ENCODE measurements at regions not wholly inside any gene's neighbourhood (a gene's known extent, or its start where the extent isn't known, plus 50 kb on each side); places are given as distances from the start of the nearest gene placed in this dataset.

- CTCF ChIA-PET = no interaction called here
- no peaks in the 10 kb centered on the region for H3K4me1 ChIP-seq
- no peak overlapping the region for H3K4me3 ChIP-seq
- no peaks in the 10 kb centered on the region; the same call in 2 of the 3 replicates for H3K9me3 ChIP-seq
- ATAC-seq = no peak
- DNase-seq (ENCODE audit: low read depth in 1 of 2, low spot score in 1 of 2) = no peak
- H3K27ac ChIP-seq = no peak overlapping the region
- no peak for FAIRE-seq
- H3K4me2 ChIP-seq = no peak overlapping the region
- TF ChIP-seq FOSL2 (IDR thresholded peaks at IDR 0.05) = no peak
- peak; percentile 18 for TF ChIP-seq FOSL2 (CRISPR knock-in tag; IDR thresholded peaks at IDR 0.05)
- TF ChIP-seq ATOH8 (CRISPR knock-in tag; IDR thresholded peaks at IDR 0.05; ENCODE audit: low read depth) = no peak
- TF ChIP-seq MAZ (IDR thresholded peaks at IDR 0.05; ENCODE audit: borderline replicate concordance, low read depth, low read length) = no peak
- peak; percentile 25 for TF ChIP-seq MAFK (IDR thresholded peaks at IDR 0.05; ENCODE audit: partially characterized antibody)
- no peak for TF ChIP-seq MYC (IDR thresholded peaks at IDR 0.05; ENCODE audit: borderline replicate concordance, low read length)
- POLR2A ChIA-PET = no interaction called here
Observed at GRCh38 chr14:44112774-44113460, 394.2 kb downstream of the FSCB start.

GRCh38 chr14:44109036-44109435 lies 398.0 kb downstream of the FSCB start:
- Histone ChIP-seq H3K9me3 (no peaks in the 10 kb centered on the region; the same call in 2 of the 3 replicates), H3K4me1 (no peaks in the 10 kb centered on the region), H3K4me2 (no peak overlapping the region), H3K4me3 (no peak overlapping the region), H3K27ac (no peak overlapping the region)
- WGBS (ENCODE audit: missing lambda C conversion rate) = 57% methylated on average over 1 of the region's 1 CpG
- FAIRE-seq = no peak
- TF ChIP-seq SREBF2 (IDR thresholded peaks at IDR 0.05) (no peak), HOXB5 (CRISPR knock-in tag; IDR thresholded peaks at IDR 0.05) (no peak), RARB (CRISPR knock-in tag; IDR thresholded peaks at IDR 0.05) (no peak), EHMT2 (IDR thresholded peaks at IDR 0.05; ENCODE audit: low read depth) (no peak), MAFK (IDR thresholded peaks at IDR 0.05; ENCODE audit: partially characterized antibody) (no peak), HOXB13 (CRISPR knock-in tag; IDR thresholded peaks at IDR 0.05; ENCODE audit: low read depth) (no peak), TFCP2L1 (CRISPR knock-in tag; IDR thresholded peaks at IDR 0.05) (no peak), ZSCAN20 (CRISPR knock-in tag; IDR thresholded peaks at IDR 0.05) (no peak), REST (IDR thresholded peaks at IDR 0.05) (no peak), FOSB (CRISPR knock-in tag; IDR thresholded peaks at IDR 0.05) (no peak)
- ChIA-PET CTCF (interaction anchor here (1.0 kb wide), 1 partner anchor 41 kb away, joined by 3 read pairs; no protein-coding TSS in a partner anchor), POLR2A (no interaction called here)
- ATAC-seq = no peak
- no peak for DNase-seq (ENCODE audit: low read depth in 1 of 2, low spot score in 1 of 2)

GRCh38 chr14:44108601-44109000 lies 398.5 kb downstream of the FSCB start:
- ChIA-PET POLR2A (no interaction called here), CTCF (no interaction called here)
- WGBS (ENCODE audit: missing lambda C conversion rate) = 45% methylated on average over 1 of the region's 1 CpG
- no peak overlapping the region for H3K4me2 ChIP-seq
- H3K27ac ChIP-seq = no peak overlapping the region
- H3K9me3 ChIP-seq = no peaks in the 10 kb centered on the region; the same call in 2 of the 3 replicates
- ATAC-seq (no peak), DNase-seq (ENCODE audit: low read depth in 1 of 2, low spot score in 1 of 2) (no peak), FAIRE-seq (no peak)
- no peaks in the 10 kb centered on the region for H3K4me1 ChIP-seq
- H3K4me3 ChIP-seq = no peak overlapping the region
- TF ChIP-seq KDM5A (IDR thresholded peaks at IDR 0.05) (no peak), EHMT2 (IDR thresholded peaks at IDR 0.05; ENCODE audit: low read depth) (no peak), HOXA7 (CRISPR knock-in tag; IDR thresholded peaks at IDR 0.05) (no peak), CHD2 (IDR thresholded peaks at IDR 0.05; ENCODE audit: low read length, partially characterized antibody) (no peak), HES2 (IDR thresholded peaks at IDR 0.05) (no peak), MAZ (IDR thresholded peaks at IDR 0.05; ENCODE audit: borderline replicate concordance, low read depth, low read length) (no peak), HMGXB4 (CRISPR knock-in tag; IDR thresholded peaks at IDR 0.05; ENCODE audit: borderline replicate concordance) (no peak), REST (IDR thresholded peaks at IDR 0.05) (no peak), POLR2AphosphoS2 (conservative IDR thresholded peaks at IDR 0.05; ENCODE audit: low read length) (no peak), NPAS2 (CRISPR knock-in tag; IDR thresholded peaks at IDR 0.05; ENCODE audit: borderline replicate concordance) (no peak), CHD4 (IDR thresholded peaks at IDR 0.05; ENCODE audit: borderline replicate concordance) (no peak)
